Small intestine (tissue), 7 donors: ENCODE measurements at regions not wholly inside any gene's neighbourhood (a gene's known extent, or its start where the extent isn't known, plus 50 kb on each side); places are given as distances from the start of the nearest gene placed in this dataset.

Source experiments
- DNase-seq, 2 donors: peaks; one replicate each; pipeline versions ENCODE4 v3.0.0 to v3.0.0-alpha.2; 2013
- FAIRE-seq: peaks from 2 replicates; lab custom pipeline; 2012; peaks lifted over from hg19 to GRCh38; lab: Jason Lieb, UNC
- H3K27ac ChIP-seq, 3 donors: one replicate each; pipeline ENCODE4 v1.5.1; 2013; ENCODE audit warnings: low read length in 2 of 3, mild to moderate bottlenecking in 2 of 3, control low read depth in 1 of 3, inconsistent platforms in 1 of 3, low read depth in 1 of 3, moderate library complexity in 1 of 3
- H3K27me3 ChIP-seq, 3 donors: one replicate each; pipeline ENCODE4 v1.6.1; 2013; ENCODE audit warnings: low read length in 3 of 3, inconsistent platforms in 1 of 3; ENCODE audit not compliant: control insufficient read depth in 3 of 3, insufficient read depth in 3 of 3
- H3K36me3 ChIP-seq, 3 donors: one replicate each; pipeline ENCODE4 v1.6.1; 2013; ENCODE audit warnings: low read length in 3 of 3, inconsistent platforms in 1 of 3, low read depth in 1 of 3, mild to moderate bottlenecking in 1 of 3, moderate library complexity in 1 of 3; ENCODE audit not compliant: control insufficient read depth in 3 of 3, insufficient read depth in 2 of 3
- H3K4me1 ChIP-seq, 3 donors: one replicate each; pipeline ENCODE4 v1.6.1; 2013; ENCODE audit warnings: low read length in 2 of 3, inconsistent platforms in 1 of 3, low read depth in 1 of 3, mild to moderate bottlenecking in 1 of 3, moderate library complexity in 1 of 3; ENCODE audit not compliant: control insufficient read depth in 3 of 3, insufficient read depth in 2 of 3
- H3K4me3 ChIP-seq, 3 donors: one replicate each; pipeline ENCODE4 v1.5.1; 2013; ENCODE audit warnings: low read length in 3 of 3, control low read depth in 1 of 3, inconsistent platforms in 1 of 3, low read depth in 1 of 3, mild to moderate bottlenecking in 1 of 3, moderate library complexity in 1 of 3
- H3K9me3 ChIP-seq, 2 donors: one replicate each; pipeline ENCODE4 v1.6.1; 2013; ENCODE audit warnings: low read depth in 1 of 2, low read length in 1 of 2; ENCODE audit not compliant: control insufficient read depth in 2 of 2, insufficient read depth in 1 of 2
- WGBS, 3 donors: extraction: QIAGEN DNeasy Blood & Tissue Kit; methylation state at CpG; one replicate each; pipeline ENCODE4 v1.1.7; 2013; 5-methylcytosine and 5-hydroxymethylcytosine counted together
- donor health status: healthy with polysubstance abuse.
- donor health status: control.
- donor health status: control.
- donor health status: Bipolar disorder and iron deficiency.
- donor health status: healthy.

DNA sequence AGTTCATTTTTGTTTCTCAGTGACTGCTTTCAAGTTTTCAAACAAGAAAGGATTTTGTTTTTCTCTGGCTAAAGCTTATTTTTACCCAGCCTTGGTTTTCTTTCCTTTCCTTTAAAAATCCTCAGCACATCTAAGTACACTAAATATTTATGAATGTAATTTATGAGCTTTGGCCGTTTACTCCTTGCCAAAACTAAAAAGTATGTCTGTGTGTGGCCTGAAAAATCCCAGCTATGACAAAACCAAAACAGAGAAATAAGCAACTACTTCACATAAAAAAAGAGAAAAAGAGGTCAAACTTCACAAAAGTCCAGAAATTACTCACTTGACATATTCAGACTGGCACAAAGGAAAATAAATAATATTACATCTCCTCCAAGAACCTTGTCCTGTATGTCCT, 365.1 kb upstream of the NFE2L3 start:
- DNase-seq (no peak), FAIRE-seq (no peak)
- peak overlapping the region in 2 of 3 donors; percentile 54 to 78 for H3K27ac ChIP-seq

DNA sequence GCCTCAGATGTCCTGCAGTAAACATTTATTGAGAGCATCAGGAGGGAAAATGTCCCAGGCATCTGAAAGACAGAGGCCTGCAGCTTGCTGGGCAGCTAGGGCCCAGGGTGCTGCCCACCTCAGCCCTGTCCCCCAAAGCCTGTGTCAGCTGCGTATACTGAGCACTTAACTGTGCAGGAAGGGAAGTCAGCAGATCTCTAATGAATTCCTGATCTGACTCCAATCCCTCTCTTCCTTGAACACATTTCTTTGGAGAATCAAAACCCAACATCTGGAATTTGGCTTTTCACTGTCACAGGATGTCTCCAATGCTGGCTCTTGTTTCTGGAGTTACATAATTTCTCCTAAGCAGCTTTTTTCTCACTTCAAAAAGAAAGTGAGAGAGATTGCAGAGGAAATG, 364.7 kb upstream of the NFE2L3 start:
- H3K27me3 ChIP-seq = peaks cover 0 to 6% (median 2%) of the 10 kb centered on the region in 3 donors
- 63 to 82% (median 73%) methylated on average over 1 of the region's 1 CpG for WGBS, 3 donors
- peaks cover 0 to 2% (median 0%) of the 10 kb centered on the region in 3 donors for H3K4me1 ChIP-seq
- no peak for DNase-seq
- peak overlapping the region in 2 of 3 donors; percentile 54 to 78 for H3K27ac ChIP-seq
- no peak overlapping the region for H3K4me3 ChIP-seq
- no peaks in the 10 kb centered on the region for H3K36me3 ChIP-seq
- H3K9me3 ChIP-seq = no peaks in the 10 kb centered on the region
- no peak for FAIRE-seq

More for the DNA sequence above, 365.1 kb upstream of the NFE2L3 start:
- Histone ChIP-seq H3K27me3 (peaks cover 0 to 6% (median 2%) of the 10 kb centered on the region in 3 donors), H3K4me1 (peaks cover 0 to 2% (median 0%) of the 10 kb centered on the region in 3 donors), H3K9me3 (no peaks in the 10 kb centered on the region), H3K36me3 (no peaks in the 10 kb centered on the region), H3K4me3 (no peak overlapping the region)
- WGBS, 3 donors = 22 to 27% (median 24%) methylated on average over 1 of the region's 1 CpG

DNA sequence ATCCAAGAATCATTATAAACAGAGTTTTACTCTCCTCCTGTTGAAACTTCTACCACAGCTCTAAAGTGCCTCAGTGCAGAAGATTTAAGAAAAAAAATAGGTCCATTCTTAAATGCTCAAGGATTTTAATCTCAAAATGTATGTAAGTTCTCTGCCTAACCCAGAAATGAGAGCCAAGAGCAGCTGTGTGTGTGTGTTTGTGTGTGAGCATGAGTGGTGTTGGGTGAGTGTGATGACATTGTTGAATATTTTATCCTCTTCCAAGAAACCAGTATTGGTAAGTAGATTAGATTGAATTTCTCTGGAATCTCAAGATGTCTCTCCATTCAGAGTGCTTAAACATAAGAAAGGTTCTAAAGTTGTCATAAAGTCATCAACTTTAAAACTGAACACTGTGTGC, 363.6 kb upstream of the NFE2L3 start:
- Histone ChIP-seq H3K27me3 (peaks cover 0 to 6% (median 2%) of the 10 kb centered on the region in 3 donors), H3K4me1 (peaks cover 0 to 2% (median 0%) of the 10 kb centered on the region in 3 donors), H3K27ac (peak overlapping the region in 2 of 3 donors; percentile 40 to 54), H3K9me3 (no peaks in the 10 kb centered on the region), H3K36me3 (no peaks in the 10 kb centered on the region), H3K4me3 (no peak overlapping the region)
- FAIRE-seq (no peak), DNase-seq (no peak)

DNA sequence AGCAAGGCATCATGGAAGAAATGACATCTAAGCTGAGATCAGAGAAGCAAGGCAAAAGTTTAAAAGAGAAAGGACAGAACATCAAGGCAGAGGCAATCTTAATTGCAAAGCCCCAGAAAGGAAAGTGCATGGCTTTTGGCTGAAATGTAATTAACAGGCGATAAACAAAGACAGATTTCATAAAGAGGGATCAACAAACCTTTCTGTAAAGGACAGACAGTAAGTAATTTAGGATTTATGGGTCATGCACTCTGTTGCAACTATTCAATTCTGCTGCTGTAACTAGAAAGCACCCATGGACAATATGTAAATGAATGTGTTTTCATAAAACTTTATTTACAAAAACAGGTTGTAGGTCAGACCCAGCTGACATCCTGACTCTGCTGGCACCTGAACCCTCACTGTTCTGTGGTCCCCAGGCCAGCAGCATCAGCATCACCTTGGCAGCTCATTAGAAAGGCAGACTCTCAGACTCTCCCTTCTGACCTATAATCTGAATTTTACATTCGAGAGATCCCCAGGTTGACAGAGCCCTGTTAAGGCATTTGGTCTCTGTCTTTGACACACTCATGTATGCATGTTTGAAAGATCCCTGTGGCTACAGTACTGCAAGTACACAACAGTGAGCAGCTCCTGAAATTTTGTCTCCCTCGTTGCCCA, 362.9 kb upstream of the NFE2L3 start:
- WGBS, 3 donors = 77 to 86% (median 86%) methylated on average over 3 of the region's 3 CpGs
- H3K9me3 ChIP-seq = no peaks in the 10 kb centered on the region
- H3K27ac ChIP-seq = peak overlapping the region in 2 of 3 donors; percentile 38 to 55
- no peak for DNase-seq
- H3K4me1 ChIP-seq = peaks cover 0 to 2% (median 0%) of the 10 kb centered on the region in 3 donors
- H3K4me3 ChIP-seq = peak overlapping the region in 1 of 3 donors; percentile 2
- no peak for FAIRE-seq
- H3K36me3 ChIP-seq = no peaks in the 10 kb centered on the region
- peaks cover 0 to 6% (median 2%) of the 10 kb centered on the region in 3 donors for H3K27me3 ChIP-seq

DNA sequence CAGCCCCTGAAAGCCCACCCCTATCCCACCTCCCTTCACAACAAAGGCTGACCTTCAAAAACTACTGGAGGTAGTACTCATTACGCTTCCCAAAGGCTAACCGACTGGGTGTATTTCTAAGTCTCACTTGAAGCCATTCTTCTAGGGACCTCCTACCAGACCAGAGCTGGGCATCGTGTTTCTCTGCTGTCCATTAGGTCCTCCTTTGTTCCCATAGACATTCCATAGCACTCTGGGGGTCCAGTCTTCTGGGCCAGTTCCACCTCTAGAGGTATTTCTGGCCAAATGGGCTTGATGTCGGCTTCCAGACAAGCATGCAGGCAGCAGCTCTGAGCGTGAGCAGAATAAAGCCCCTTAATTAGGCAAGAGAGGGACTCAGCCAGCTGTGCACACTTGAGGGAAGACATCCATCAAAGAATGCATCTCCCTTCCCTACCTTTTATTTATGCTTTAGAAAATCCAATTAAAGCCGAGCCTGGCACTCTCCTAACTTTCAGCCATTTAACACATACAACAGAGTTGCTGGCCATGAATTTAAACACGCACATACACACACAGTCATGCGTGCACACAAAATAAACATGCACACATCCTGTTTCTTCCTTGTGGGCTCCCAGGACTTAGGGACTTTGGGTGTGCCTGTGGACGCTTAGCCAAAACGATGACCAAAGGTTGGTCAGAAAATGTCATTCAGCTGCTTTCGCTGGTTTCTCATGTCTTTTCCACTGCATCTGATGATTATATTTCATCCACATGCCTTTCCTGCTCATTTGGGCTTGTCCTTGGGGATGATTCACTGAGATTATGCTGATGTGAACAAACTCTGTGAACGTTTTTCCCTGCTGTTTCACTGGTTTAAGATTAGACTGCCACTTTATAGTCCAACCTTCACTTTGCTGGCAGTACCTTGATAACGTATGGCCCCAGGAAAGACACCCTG, 362.0 kb upstream of the NFE2L3 start:
- Histone ChIP-seq H3K36me3 (no peaks in the 10 kb centered on the region), H3K27me3 (peaks cover 0 to 6% (median 2%) of the 10 kb centered on the region in 3 donors), H3K4me1 (peaks cover 0 to 2% (median 0%) of the 10 kb centered on the region in 3 donors), H3K4me3 (peak overlapping the region in 1 of 3 donors; percentile 2), H3K9me3 (no peaks in the 10 kb centered on the region), H3K27ac (peak overlapping the region in 2 of 3 donors; percentile 38 to 62)
- 66 to 72% (median 69%) methylated on average over 13 of the region's 13 CpGs for WGBS, 3 donors
- DNase-seq = peak in 1 of 2 donors; percentile 11
- no peak for FAIRE-seq

DNA sequence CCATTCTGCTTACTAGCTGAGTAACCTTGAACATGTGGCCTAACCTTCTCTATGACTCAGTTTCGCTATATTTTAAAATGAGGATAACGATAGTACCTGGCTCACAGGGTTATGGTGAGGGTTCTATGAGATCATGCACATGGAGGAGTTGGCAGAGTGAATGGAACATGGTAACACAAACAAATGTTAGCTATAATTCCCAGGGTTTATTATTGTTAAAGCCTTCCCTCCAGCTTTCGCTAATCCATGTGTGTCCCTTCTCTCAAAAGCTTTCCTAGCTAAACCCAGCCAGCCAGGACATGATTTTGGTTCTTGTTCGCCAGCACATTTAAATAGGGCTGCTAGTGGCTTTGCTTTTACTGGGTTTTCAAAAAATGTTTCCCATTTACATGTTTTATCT, 361.0 kb upstream of the NFE2L3 start:
- 60 to 73% (median 62%) methylated on average over 4 of the region's 4 CpGs for WGBS, 3 donors
- Histone ChIP-seq H3K27me3 (peaks cover 0 to 6% (median 0%) of the 10 kb centered on the region in 3 donors), H3K27ac (peak overlapping the region in 2 of 3 donors; percentile 32 to 62), H3K4me1 (peaks cover 0 to 2% (median 0%) of the 10 kb centered on the region in 3 donors), H3K9me3 (no peaks in the 10 kb centered on the region), H3K36me3 (no peaks in the 10 kb centered on the region), H3K4me3 (no peak overlapping the region)
- DNase-seq = no peak
- no peak for FAIRE-seq

DNA sequence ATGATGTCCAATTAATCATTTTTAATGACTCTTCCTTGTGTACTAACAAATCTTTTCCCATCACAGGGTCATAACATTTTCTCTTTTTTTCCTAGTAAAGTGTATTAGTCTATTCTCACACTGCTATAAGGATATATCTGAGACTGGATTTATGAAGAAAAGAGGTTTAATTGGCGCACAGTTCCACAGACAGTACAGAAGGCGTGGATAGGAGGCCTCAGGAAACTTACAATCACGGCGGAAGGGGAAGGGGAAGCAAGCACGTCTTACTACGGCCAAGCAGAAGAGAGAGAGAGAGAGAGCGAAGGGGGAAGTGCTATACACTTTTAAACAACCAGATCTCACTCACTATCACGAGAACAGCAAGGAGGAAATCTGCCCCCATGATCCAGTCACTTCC, 359.4 kb upstream of the NFE2L3 start:
- no peaks in the 10 kb centered on the region for H3K9me3 ChIP-seq
- 81 to 85% (median 85%) methylated on average over 8 of the region's 8 CpGs for WGBS, 3 donors
- no peaks in the 10 kb centered on the region for H3K4me1 ChIP-seq
- no peaks in the 10 kb centered on the region for H3K36me3 ChIP-seq
- H3K27ac ChIP-seq = no peak overlapping the region
- H3K4me3 ChIP-seq = no peak overlapping the region
- H3K27me3 ChIP-seq = peaks cover 0 to 6% (median 0%) of the 10 kb centered on the region in 3 donors
- no peak for FAIRE-seq
- no peak for DNase-seq

DNA sequence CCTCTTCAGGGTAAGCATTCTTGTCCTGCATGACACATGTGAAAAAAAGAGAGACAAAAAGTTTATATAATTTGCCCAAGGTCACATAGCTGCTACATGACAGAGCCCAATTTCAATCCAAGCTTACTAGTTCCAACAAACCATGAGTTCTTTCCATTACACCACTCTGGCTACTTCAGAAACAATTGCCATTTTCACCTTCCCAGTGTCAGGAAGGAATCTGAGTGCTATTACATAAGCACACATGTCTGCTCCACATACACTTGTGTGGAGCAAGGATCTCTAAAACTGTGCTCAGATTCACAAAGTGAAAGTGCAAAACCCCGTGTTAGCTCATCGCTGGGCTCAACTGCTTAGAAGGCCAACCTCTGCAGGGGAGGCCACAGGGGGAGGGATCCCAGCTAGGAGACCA, 356.2 kb upstream of the NFE2L3 start:
- FAIRE-seq = no peak
- no peaks in the 10 kb centered on the region for H3K9me3 ChIP-seq
- peak overlapping the region in 1 of 3 donors; percentile 6 for H3K27ac ChIP-seq
- H3K4me1 ChIP-seq = no peaks in the 10 kb centered on the region
- H3K36me3 ChIP-seq = no peaks in the 10 kb centered on the region
- WGBS, 3 donors = 28 to 58% (median 54%) methylated on average over 2 of the region's 2 CpGs
- peak in 1 of 2 donors; percentile 1 for DNase-seq
- no peak overlapping the region for H3K4me3 ChIP-seq
- no peaks in the 10 kb centered on the region for H3K27me3 ChIP-seq
